Prostate gland (tissue), 2 donors: ENCODE measurements at regions not wholly inside any gene's neighbourhood (a gene's known extent, or its start where the extent isn't known, plus 50 kb on each side); places are given as distances from the start of the nearest gene placed in this dataset.

Source experiments
- DNase-seq: peaks from one replicate; pipeline ENCODE4 v3.0.0-alpha.2; 2019; ENCODE audit warnings: low spot score
- H3K27ac ChIP-seq, 2 donors: fragments of 200-600 bp; sonication (generic); 2 replicates each; pipeline ENCODE4 v1.5.1; 2017 to 2019
- H3K27me3 ChIP-seq: fragments of 200-600 bp; sonication (generic); replicated peaks from 2 replicates; pipeline ENCODE4 v1.5.1; 2019; ENCODE audit not compliant: insufficient read depth
- H3K36me3 ChIP-seq, 2 donors: fragments of 200-600 bp; sonication (generic); 1 replicate in 1 of 2; 2 replicates in 1 of 2; pipeline versions ENCODE4 v1.5.1 to v1.8.1; 2017 to 2019
- H3K4me1 ChIP-seq: fragments of 200-600 bp; sonication (generic); replicated peaks from 2 replicates; pipeline ENCODE4 v1.5.1; 2019
- H3K4me3 ChIP-seq, 2 donors: fragments of 200-600 bp; sonication (generic); 2 replicates each; pipeline ENCODE4 v1.5.1; 2017 to 2019
- H3K9me3 ChIP-seq: fragments of 200-600 bp; sonication (generic); 2 replicates; pipeline ENCODE4 v1.5.1; 2017
- CTCF ChIP-seq, 4 experiments: fragments of 200-600 bp in 2 of 4; fragments of 450-650 bp in 2 of 4; sonication (generic) in 2 of 4; IDR thresholded peaks; 1 replicate in 3 of 4; 2 replicates in 1 of 4; pipeline ENCODE4 v1.5.1; 2016 to 2019; ENCODE audit warnings: antibody characterized with exemption in 4 of 4, mild to moderate bottlenecking in 2 of 4, moderate library complexity in 2 of 4
- POLR2A ChIP-seq: fragments of 450-650 bp; IDR thresholded peaks from one replicate; pipeline ENCODE4 v1.6.1; 2016; ENCODE audit warnings: antibody characterized with exemption, mild to moderate bottlenecking
- POLR2AphosphoS5 ChIP-seq: sonication (generic); formaldehyde crosslinking; IDR thresholded peaks from one replicate; pipeline ENCODE4 v1.6.1; 2017; ENCODE audit warnings: antibody characterized with exemption
- WGBS: methylation state at CpG from one replicate; pipeline ENCODE4 v1.1.5; 2018; 5-methylcytosine and 5-hydroxymethylcytosine counted together
- intact Hi-C: fragments of 100-400 bp; cut with DNase I; formaldehyde crosslinking; loops from one replicate; pipeline ENCODE4 v1.14.2; 2022

- H3K9me3 ChIP-seq = no peaks in the 10 kb centered on the region
- WGBS = 93% methylated on average over 3 of the region's 3 CpGs
- intact Hi-C loops = no loop called here
- TF ChIP-seq POLR2AphosphoS5 (no peak), POLR2A (no peak), CTCF (IDR thresholded peaks at IDR 0.05) (no peak)
- no peaks in the 10 kb centered on the region for H3K36me3 ChIP-seq
- H3K4me3 ChIP-seq = no peak overlapping the region
- no peak overlapping the region for H3K27ac ChIP-seq
- DNase-seq = no peak
- no peaks in the 10 kb centered on the region for H3K27me3 ChIP-seq
- H3K4me1 ChIP-seq = no peaks in the 10 kb centered on the region
These were observed 92.1 kb upstream of the WDFY3 start for GRCh38 chr4:85058551-85058950.

GRCh38 chr4:85061974-85062373 is 95.5 kb upstream of the WDFY3 start:
- H3K4me3 ChIP-seq = no peak overlapping the region
- no peaks in the 10 kb centered on the region for H3K9me3 ChIP-seq
- H3K36me3 ChIP-seq = no peaks in the 10 kb centered on the region
- no peaks in the 10 kb centered on the region for H3K4me1 ChIP-seq
- no peak overlapping the region for H3K27ac ChIP-seq
- WGBS = 89% methylated on average over 1 of the region's 1 CpG
- TF ChIP-seq CTCF (IDR thresholded peaks at IDR 0.05) = no peak
- TF ChIP-seq POLR2AphosphoS5 = no peak
- no peak for TF ChIP-seq POLR2A
- H3K27me3 ChIP-seq = no peaks in the 10 kb centered on the region
- intact Hi-C loops = no loop called here
- no peak for DNase-seq

- Histone ChIP-seq H3K9me3 (no peaks in the 10 kb centered on the region), H3K36me3 (no peaks in the 10 kb centered on the region), H3K4me3 (no peak overlapping the region), H3K27me3 (no peaks in the 10 kb centered on the region), H3K4me1 (no peaks in the 10 kb centered on the region), H3K27ac (no peak overlapping the region)
- intact Hi-C loops = no loop called here
- no peak for DNase-seq
- TF ChIP-seq POLR2A (no peak), POLR2AphosphoS5 (no peak), CTCF (IDR thresholded peaks at IDR 0.05) (no peak)
These were observed 96.0 kb upstream of the WDFY3 start for GRCh38 chr4:85062466-85062865.

GRCh38 chr4:85067342-85067741 is 100.9 kb upstream of the WDFY3 start:
- Histone ChIP-seq H3K9me3 (no peaks in the 10 kb centered on the region), H3K4me1 (no peaks in the 10 kb centered on the region), H3K4me3 (no peak overlapping the region), H3K36me3 (no peaks in the 10 kb centered on the region), H3K27ac (no peak overlapping the region), H3K27me3 (no peaks in the 10 kb centered on the region)
- 88% methylated on average over 2 of the region's 2 CpGs for WGBS
- no peak for DNase-seq
- intact Hi-C loops = no loop called here
- TF ChIP-seq POLR2A (no peak), CTCF (IDR thresholded peaks at IDR 0.05) (no peak), POLR2AphosphoS5 (no peak)

- intact Hi-C loops = no loop called here
- H3K36me3 ChIP-seq = no peaks in the 10 kb centered on the region
- no peaks in the 10 kb centered on the region for H3K9me3 ChIP-seq
- 34% methylated on average over 2 of the region's 2 CpGs for WGBS
- H3K4me3 ChIP-seq = no peak overlapping the region
- no peaks in the 10 kb centered on the region for H3K27me3 ChIP-seq
- no peak for TF ChIP-seq CTCF (IDR thresholded peaks at IDR 0.05)
- TF ChIP-seq POLR2AphosphoS5 = no peak
- TF ChIP-seq POLR2A = no peak
- no peaks in the 10 kb centered on the region for H3K4me1 ChIP-seq
- no peak overlapping the region for H3K27ac ChIP-seq
- DNase-seq = no peak
These were observed 111.5 kb upstream of the WDFY3 start for GRCh38 chr4:85078016-85078415.
